HS-5 (cell line): ENCODE measurements at regions not wholly inside any gene's neighbourhood (a gene's known extent, or its start where the extent isn't known, plus 50 kb on each side); places are given as distances from the start of the nearest gene placed in this dataset.

Experiments
- DNase-seq: peaks from one replicate; pipeline ENCODE4 v3.0.0-alpha.2; 2012; ENCODE audit warnings: low read depth

GRCh38 chr9:106708475-106709146, 154.4 kb upstream of the ZNF462 start:
- no peak for DNase-seq

GRCh38 chr9:106712279-106712678, 150.7 kb upstream of the ZNF462 start:
- no peak for DNase-seq

DNA sequence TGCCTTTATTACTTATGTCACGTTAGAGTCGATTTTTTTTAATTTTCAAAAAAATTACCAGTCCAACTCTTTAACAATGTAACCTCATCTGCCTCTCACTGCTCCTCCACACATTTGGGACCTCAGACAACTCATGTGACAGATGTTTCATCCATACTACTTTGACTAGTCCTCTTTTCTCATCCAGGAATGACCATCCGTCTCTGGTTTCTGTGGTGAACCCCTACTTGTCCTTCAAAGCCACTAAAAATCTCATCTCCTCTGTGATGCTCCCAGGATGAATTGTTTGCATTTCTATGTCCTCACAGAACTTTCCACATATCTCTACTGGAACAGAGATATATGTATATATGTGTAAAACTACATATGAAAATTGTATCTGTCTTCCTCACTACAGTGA, 149.8 kb upstream of the ZNF462 start:
- DNase-seq = no peak

- DNase-seq = no peak
These were observed 146.1 kb upstream of the ZNF462 start for GRCh38 chr9:106716820-106717219.

GRCh38 chr9:106717686-106718085, 145.3 kb upstream of the ZNF462 start:
- peak; percentile 79 for DNase-seq

GRCh38 chr9:106718936-106719335, 144.0 kb upstream of the ZNF462 start:
- DNase-seq = peak; percentile 54

DNA sequence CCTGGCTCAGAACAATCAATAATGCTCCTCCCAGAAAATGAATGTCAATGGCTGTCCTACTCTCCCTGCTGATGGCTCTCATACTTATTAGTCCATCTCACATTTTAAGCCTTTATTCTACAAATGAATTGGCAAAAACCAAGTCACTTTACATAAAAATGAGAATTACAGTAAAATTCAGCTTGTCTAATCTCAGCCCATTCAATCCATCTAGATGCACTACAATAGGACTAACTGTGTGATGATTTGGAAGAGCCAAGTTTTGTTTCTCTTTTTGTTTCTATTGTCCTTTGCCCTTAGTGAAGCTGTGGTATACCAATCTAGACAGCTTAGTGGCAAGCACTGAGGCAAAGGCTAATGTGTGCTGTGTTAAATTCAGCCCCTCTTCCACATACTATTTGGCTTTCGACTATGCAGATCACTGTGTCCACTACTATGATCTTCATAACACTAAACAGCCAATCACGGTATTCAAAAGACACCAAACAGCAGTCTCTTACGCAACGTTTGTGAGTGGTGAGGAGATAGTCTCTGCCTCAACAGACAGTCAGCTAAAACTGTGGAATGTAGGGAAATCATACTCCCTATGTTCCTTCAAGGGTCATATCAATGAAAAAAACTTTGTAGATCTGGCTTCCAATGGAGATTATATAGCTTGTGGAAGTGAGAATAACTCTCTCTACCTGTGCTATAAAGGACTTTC, 140.8 kb upstream of the ZNF462 start:
- DNase-seq = no peak

DNA sequence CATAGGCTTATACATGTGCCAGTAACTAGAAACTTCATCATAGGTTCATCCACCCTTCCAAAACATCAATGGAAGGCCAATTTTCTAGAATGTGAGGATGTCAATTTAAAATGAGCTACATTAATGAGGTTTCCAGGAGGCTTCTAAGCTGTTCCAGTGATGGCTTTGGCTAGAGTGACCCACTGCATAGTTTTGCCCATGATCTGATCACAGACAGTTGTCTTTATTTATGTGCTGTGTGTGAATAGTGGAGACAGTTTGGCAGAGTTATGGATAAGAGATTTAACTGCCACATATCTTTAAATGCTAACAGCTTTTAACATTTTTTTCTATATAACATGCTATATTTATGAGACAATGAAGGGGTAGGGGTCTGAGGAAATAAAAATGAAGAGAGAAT, 139.0 kb upstream of the ZNF462 start:
- no peak for DNase-seq

GRCh38 chr9:106724566-106724965, 138.4 kb upstream of the ZNF462 start:
- DNase-seq = no peak

GRCh38 chr9:106726070-106726815, 136.7 kb upstream of the ZNF462 start:
- no peak for DNase-seq

GRCh38 chr9:106727969-106728368, 135.0 kb upstream of the ZNF462 start:
- no peak for DNase-seq

- no peak for DNase-seq
These were observed 134.1 kb upstream of the ZNF462 start for GRCh38 chr9:106728860-106729259.

- no peak for DNase-seq
These were observed 131.1 kb upstream of the ZNF462 start for GRCh38 chr9:106731910-106732309.

DNA sequence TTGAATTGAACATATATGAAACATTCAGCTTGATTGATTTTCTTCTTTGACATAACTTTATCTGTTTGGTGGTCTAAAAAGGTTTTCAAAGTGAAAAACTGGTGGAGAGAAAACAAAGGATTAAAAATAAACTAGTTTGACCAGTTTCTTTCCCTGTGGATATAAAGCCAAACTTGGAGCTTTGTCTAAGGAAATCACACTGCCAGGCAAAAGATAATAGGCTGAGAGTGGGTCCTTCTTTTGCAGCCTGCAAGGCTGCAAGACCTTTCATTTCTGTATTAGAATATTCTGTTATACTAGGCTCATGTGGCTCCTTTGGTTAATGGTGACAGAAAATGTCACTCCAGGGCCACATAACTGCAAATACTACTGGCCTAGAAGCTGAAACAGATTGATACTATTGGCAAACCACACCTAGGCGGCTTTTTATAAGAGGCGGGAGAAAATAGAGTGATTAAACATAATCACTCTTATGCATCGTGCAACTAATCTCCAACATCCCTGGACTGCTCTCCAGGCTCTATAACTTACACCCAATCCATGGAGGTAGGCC, 129.1 kb upstream of the ZNF462 start:
- no peak for DNase-seq

GRCh38 chr9:106737516-106737915, 125.5 kb upstream of the ZNF462 start:
- no peak for DNase-seq

- DNase-seq = no peak
These were observed 124.9 kb upstream of the ZNF462 start for GRCh38 chr9:106738109-106738508.

DNA sequence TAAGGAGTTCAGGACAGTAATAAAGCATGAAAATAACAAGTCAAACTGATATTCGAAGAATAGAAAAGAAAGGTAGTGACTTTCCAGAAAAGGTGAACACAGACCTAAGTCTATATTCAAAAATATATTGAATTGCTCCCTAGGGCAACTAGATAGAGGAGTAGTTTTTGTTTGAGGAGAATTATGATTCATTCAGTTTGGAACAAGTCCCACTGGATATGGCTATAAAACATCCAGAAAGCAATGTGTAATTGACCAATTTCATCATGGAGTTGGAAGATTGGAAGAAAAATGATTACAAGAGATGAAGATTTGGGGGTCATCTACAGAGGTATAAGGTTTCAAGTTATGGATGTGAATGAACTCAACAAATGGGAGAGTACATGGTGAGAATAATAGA, 117.5 kb upstream of the ZNF462 start:
- DNase-seq = peak; percentile 42

DNA sequence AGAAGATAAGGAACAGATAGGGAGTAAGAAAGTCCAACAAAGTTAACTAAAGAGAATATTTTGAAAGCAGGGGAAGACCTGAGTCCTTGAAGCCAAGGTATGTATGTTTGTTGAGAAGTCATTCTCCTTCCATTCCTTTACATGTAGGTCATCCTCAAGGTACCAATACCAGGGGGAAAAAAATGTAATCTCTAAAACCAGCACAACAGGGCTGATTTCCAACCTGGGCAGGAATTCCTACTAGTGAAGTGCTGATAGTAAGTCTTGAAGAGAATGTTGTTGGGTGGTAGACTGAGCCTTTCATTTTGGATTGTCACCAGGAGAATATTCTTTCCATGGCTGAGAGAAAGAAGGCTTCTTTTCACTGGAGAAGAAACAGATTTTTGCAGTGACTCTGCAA, 117.1 kb upstream of the ZNF462 start:
- no peak for DNase-seq

DNA sequence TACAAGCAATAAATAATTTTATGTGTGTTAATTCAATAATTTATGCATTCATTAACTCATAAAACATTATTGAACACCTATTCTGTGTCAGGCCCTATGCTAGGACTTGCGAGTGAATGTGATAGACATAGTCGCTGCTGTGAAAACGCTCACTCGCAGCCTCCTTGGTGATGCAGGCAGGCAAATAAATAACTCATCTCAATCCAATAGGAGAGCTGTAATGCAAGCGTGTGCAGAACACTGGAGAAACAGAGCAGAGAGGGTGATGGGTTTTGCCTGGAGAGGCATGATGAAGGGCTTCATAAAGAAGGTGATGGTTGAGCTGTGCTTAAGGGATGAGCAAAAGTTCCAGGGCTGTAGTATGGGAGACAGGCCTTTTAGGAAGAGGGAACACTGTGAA, 111.3 kb upstream of the ZNF462 start:
- DNase-seq = no peak

DNA sequence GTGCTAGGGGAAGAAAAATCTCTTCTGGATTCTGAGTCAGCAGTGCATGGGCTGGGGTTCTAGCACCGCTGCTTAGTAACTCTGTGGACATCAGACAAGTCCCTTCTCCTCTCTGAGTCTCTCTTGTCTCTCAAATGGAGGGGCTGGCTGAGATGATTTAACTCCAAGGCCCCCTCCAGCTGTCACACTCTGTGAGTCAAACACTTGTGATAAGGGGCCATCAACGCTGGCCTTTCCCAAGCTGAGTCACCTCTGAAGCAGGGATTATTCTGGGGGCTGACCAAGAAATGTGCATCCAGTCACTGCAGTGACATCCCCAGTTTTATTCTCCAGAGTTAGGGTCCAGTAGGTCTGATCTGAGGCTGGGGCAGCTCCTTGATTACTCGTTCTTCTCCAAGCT, 110.4 kb upstream of the ZNF462 start:
- DNase-seq = no peak

DNA sequence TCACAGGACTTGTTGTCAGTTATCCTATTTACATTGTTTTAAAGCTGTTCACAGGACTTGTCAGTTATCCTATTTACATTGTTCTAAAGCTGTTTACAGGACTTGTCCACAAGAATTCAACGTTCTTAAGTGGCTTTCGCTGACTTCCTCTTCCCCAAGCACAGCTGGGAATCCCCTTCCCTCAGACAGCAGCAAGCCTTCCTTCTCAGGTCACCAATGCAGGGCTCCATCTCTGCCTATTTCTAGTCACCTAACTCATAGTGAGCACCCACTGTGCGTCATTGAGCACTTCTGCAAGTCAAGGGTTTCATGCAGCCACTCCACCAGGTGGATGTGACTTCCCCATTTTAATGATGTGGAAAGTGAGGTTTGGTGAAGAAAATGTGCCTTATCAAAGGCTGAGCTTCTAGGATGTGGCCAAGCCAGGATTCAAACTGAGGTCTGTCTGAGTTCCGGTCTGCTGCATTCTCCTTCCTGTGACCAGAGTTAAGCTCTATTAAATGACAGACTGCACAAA, 109.8 kb upstream of the ZNF462 start:
- no peak for DNase-seq

DNA sequence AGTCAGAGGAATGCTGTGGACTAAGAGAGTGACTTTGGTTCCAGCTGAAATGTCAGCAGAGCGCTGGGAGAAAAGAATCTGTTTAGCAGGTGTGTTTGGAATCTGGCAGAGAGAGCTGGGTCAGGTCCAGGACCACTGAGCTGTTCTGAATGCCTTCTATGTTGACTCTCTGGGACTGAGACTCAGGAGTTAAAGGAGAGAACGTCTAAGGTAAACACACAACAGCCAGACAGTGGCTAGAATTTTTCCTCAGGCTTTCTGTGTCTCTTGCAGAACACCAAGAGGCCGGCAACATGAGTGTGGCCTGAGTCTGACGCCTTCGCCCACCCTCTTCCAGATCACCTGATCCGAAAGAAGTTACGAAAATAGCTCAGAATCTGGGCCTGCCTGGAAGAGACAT, 107.2 kb upstream of the ZNF462 start:
- no peak for DNase-seq

- DNase-seq = no peak
These were observed 105.5 kb upstream of the ZNF462 start for GRCh38 chr9:106757514-106757913.
